BJ (cell line): ENCODE measurements at regions not wholly inside any gene's neighbourhood (a gene's known extent, or its start where the extent isn't known, plus 50 kb on each side); places are given as distances from the start of the nearest gene placed in this dataset.

Source experiments
- CTCF ChIA-PET: fragments of 350-600 bp; formaldehyde crosslinking; extraction: SDS; loops from one replicate; lab custom pipeline; 2021; ENCODE audit warnings: antibody characterized with exemption, inconsistent platforms; lab: Yijun Ruan, JAX
- POLR2A ChIA-PET: fragments of 300-600 bp; sonication (Branson Sonifier 250); formaldehyde crosslinking; extraction: SDS; loops from one replicate; lab custom pipeline; 2021; ENCODE audit warnings: antibody characterized with exemption; lab: Charles Lee
- DNase-seq: peaks from one replicate; pipeline ENCODE4 v3.0.0-alpha.2; 2011; ENCODE audit warnings: low read depth
- H3K27me3 ChIP-seq: 2 replicates; pipeline ENCODE4 v1.6.0; 2011; ENCODE audit warnings: low read length; ENCODE audit not compliant: control insufficient read depth, insufficient read depth
- H3K36me3 ChIP-seq: 2 replicates; pipeline ENCODE4 v1.5.1; 2011; ENCODE audit warnings: low read length; ENCODE audit not compliant: control insufficient read depth, insufficient read depth
- H3K4me3 ChIP-seq: 2 replicates; pipeline ENCODE4 v1.5.1; 2011; ENCODE audit warnings: low read depth, mild to moderate bottlenecking, control low read depth, low read length
- CTCF ChIP-seq: IDR thresholded peaks from 2 replicates; pipeline ENCODE4 v1.5.1; 2011; ENCODE audit warnings: low read depth, mild to moderate bottlenecking, control low read depth, inconsistent platforms, low read length, moderate library complexity; ENCODE audit not compliant: insufficient read depth

DNA sequence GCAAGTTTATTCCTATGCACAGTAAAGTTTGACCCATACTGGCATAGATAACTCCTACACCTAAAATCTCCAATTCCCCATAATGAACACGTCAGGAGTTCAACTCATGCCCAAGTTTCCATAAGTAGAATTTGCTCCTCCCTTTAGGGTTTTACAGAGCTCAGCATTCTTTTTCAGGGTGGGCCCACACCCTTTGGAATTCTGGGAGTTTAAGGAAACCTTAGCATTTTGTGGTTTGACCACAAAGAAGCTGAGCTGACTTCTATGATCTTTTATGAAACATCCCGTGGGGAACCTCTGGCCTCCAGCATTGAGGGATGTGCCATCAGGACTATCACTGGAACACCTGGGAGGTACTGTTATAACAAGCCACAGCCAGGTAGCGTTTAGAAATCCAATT is 220.6 kb upstream of the MAP3K1 start:
- Histone ChIP-seq H3K27me3 (peaks cover 3% of the 10 kb centered on the region), H3K4me3 (no peak overlapping the region), H3K36me3 (no peaks in the 10 kb centered on the region)
- DNase-seq = no peak
- no peak for TF ChIP-seq CTCF
- POLR2A ChIA-PET = no interaction called here
- CTCF ChIA-PET = interaction anchor here (1.3 to 1.5 kb wide), 2 partner anchors 9 to 11 kb away, joined by 3 to 6 read pairs; no protein-coding TSS in a partner anchor

GRCh38 chr5:56591081-56591480 is 224.3 kb upstream of the MAP3K1 start:
- Histone ChIP-seq H3K36me3 (no peaks in the 10 kb centered on the region), H3K27me3 (peaks cover 3% of the 10 kb centered on the region), H3K4me3 (no peak overlapping the region)
- DNase-seq = no peak
- ChIA-PET CTCF (interaction anchor here (1.2 kb wide), 1 partner anchor 13 kb away, joined by 4 read pairs; no protein-coding TSS in a partner anchor), POLR2A (no interaction called here)
- no peak for TF ChIP-seq CTCF

DNA sequence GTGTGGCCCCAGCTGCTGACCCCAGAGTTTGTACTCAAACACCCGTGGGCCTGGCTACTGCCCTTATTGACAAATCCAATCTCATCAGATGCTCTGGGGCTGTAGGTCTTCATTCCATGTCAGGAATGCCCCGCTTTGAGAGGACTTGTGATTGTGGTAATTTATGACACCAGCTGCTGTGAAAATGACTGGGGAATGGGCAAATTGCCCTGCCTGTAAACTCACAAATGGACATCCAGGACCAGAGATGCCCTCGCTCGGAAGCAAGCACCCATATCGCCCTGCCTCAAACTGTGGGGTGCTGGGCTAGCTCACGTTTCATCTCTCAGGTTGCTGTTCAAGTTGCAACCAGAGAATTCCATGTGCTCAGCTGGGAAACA is 225.9 kb upstream of the MAP3K1 start:
- ChIA-PET POLR2A (no interaction called here), CTCF (interaction anchor here (1.2 kb wide), 1 partner anchor 11 kb away, joined by 4 read pairs; no protein-coding TSS in a partner anchor)
- peaks cover 3% of the 10 kb centered on the region for H3K27me3 ChIP-seq
- no peaks in the 10 kb centered on the region for H3K36me3 ChIP-seq
- DNase-seq = no peak
- H3K4me3 ChIP-seq = no peak overlapping the region
- TF ChIP-seq CTCF = no peak

DNA sequence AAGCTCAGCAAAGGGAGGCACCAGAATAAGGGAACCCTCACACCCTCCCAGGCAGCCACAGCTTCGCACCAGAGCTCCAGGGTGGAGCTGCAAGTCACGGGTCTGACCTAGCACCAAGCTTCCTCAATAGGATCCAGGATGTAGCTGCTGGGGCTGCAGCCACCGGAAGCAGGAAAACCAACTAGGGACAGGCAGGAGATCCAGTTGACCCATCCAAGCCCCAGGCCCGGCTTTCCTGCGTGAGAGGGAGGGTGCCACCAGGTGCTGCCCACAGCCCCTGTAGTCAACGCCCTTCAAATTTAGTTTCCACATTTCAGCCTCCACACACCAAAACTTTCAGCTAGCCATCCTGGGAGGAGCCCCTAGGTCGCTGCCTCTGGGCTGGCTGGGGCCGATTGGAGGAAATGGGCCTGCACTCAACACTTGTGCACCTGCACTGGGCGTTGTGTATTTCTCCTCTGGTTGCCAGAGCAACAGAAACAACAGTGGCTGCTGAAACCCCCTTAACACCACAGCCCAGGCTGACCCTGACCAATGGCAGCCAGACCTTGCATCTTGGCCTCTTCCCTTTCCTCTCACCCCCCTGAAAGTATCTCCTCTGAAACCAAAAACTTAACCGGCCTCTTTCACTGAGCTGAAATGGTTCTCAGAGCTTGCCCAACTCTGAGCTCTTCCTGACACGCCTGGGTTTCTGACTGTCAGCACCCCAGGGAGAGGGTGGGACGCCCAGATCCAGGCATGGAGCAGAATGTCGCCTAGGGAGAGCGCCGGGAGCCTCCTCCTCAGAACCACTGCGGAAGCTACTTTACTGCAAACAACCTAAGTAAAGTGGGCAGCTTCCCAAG is 226.5 kb upstream of the MAP3K1 start:
- no peak for TF ChIP-seq CTCF
- POLR2A ChIA-PET = no interaction called here
- peaks cover 3% of the 10 kb centered on the region for H3K27me3 ChIP-seq
- CTCF ChIA-PET = interaction anchor here (0.7 to 1.2 kb wide), 3 partner anchors 11 to 253 kb away, joined by 3 to 4 read pairs (median 3); no protein-coding TSS in a partner anchor
- no peak for DNase-seq
- no peak overlapping the region for H3K4me3 ChIP-seq
- H3K36me3 ChIP-seq = no peaks in the 10 kb centered on the region

DNA sequence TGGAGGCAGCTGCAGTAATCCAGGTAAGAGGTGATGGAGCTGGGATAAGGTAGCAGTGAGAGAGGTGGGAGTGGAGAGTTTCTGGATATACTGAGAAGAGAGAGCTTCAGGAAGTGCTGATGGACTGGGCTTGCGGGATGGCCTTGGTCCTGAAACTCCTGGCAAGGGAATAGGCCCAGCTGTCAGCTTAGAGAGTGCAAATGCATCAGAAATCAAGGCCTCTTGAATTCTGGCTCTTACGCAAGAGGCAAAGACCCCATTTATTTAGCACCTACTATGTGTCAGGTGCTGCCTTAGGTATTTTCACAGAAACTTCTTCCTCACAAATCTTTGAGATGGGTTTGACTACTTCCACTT is 227.2 kb upstream of the MAP3K1 start:
- no peak for TF ChIP-seq CTCF
- no peaks in the 10 kb centered on the region; the same call in 1 of the 2 replicates for H3K27me3 ChIP-seq
- no peak for DNase-seq
- CTCF ChIA-PET = interaction anchor here (0.7 kb wide), 1 partner anchor 254 kb away, joined by 3 read pairs; no protein-coding TSS in a partner anchor
- H3K36me3 ChIP-seq = no peaks in the 10 kb centered on the region
- POLR2A ChIA-PET = no interaction called here
- H3K4me3 ChIP-seq = no peak overlapping the region
